Fibroblast of lung (primary cell): ENCODE measurements at regions not wholly inside any gene's neighbourhood (a gene's known extent, or its start where the extent isn't known, plus 50 kb on each side); places are given as distances from the start of the nearest gene placed in this dataset.

ENCODE experiments used
- DNase-seq, 2 donors: peaks; one replicate each; pipeline versions ENCODE4 v3.0.0 to v3.0.0-alpha.2; 2010; ENCODE audit warnings: low read depth in 2 of 2
- H2AFZ ChIP-seq: 2 replicates; pipeline ENCODE4 v1.5.1; 2012; ENCODE audit warnings: low read length, control low read depth, inconsistent platforms
- H3K27ac ChIP-seq: 2 replicates; pipeline ENCODE4 v1.5.1; 2011; ENCODE audit warnings: low read length, control low read depth; ENCODE audit not compliant: insufficient read depth
- H3K27me3 ChIP-seq: 2 replicates; pipeline ENCODE4 v1.5.1; 2011; ENCODE audit warnings: mild to moderate bottlenecking, low read length; ENCODE audit not compliant: control insufficient read depth, insufficient read depth
- H3K36me3 ChIP-seq: 2 replicates; pipeline ENCODE4 v1.5.1; 2011; ENCODE audit warnings: low read length; ENCODE audit not compliant: control insufficient read depth, insufficient read depth
- H3K4me1 ChIP-seq: 2 replicates; pipeline ENCODE4 v1.5.1; 2011; ENCODE audit warnings: low read length; ENCODE audit not compliant: control insufficient read depth, insufficient read depth; ENCODE audit errors: extremely low read depth
- H3K4me2 ChIP-seq: 2 replicates; pipeline ENCODE4 v1.5.1; 2011; ENCODE audit warnings: low read length, control low read depth; ENCODE audit not compliant: insufficient read depth; ENCODE audit errors: extremely low read depth
- H3K4me3 ChIP-seq, 4 experiments: fragments of 200-600 bp in 1 of 4; sonication (generic) in 1 of 4; replicated peaks in 1 of 4; 2 replicates each; pipeline ENCODE4 v1.5.1; 2011 to 2016; ENCODE audit warnings: low read length in 4 of 4, low read depth in 3 of 4, mild to moderate bottlenecking in 3 of 4, control low read depth in 2 of 4, inconsistent platforms in 1 of 4, mixed read lengths in 1 of 4; ENCODE audit not compliant: insufficient read depth in 1 of 4; ENCODE audit errors: control extremely low read depth in 1 of 4
- H3K79me2 ChIP-seq: 2 replicates; pipeline ENCODE4 v1.5.1; 2012; ENCODE audit warnings: mild to moderate bottlenecking, low read length, inconsistent platforms; ENCODE audit not compliant: control insufficient read depth, insufficient read depth
- H3K9ac ChIP-seq: 2 replicates; pipeline ENCODE4 v1.5.1; 2011; ENCODE audit warnings: mild to moderate bottlenecking, low read length, control low read depth; ENCODE audit not compliant: insufficient read depth
- H3K9me3 ChIP-seq: 2 replicates; pipeline ENCODE4 v1.5.1; 2012; ENCODE audit warnings: low read depth, low read length; ENCODE audit not compliant: control insufficient read depth, insufficient read depth
- H4K20me1 ChIP-seq: 2 replicates; pipeline ENCODE4 v1.5.1; 2011; ENCODE audit warnings: low read length; ENCODE audit not compliant: control insufficient read depth, insufficient read depth; ENCODE audit errors: extremely low read depth
- EZH2 ChIP-seq: IDR thresholded peaks from 2 replicates; pipeline ENCODE4 v1.5.1; 2012; ENCODE audit warnings: low read length, control low read depth, mild to moderate bottlenecking; ENCODE audit errors: missing control alignments
- TF ChIP-seq, protein P1 (sequence below), 2 donors: IDR thresholded peaks in 1 of 2; conservative IDR thresholded peaks in 1 of 2; 1 replicate in 1 of 2; 2 replicates in 1 of 2; pipeline ENCODE4 v1.5.1; 2011 to 2012; ENCODE audit warnings: low read length in 2 of 2, control low read depth in 1 of 2, inconsistent platforms in 1 of 2, low read depth in 1 of 2, mild to moderate bottlenecking in 1 of 2

DNA sequence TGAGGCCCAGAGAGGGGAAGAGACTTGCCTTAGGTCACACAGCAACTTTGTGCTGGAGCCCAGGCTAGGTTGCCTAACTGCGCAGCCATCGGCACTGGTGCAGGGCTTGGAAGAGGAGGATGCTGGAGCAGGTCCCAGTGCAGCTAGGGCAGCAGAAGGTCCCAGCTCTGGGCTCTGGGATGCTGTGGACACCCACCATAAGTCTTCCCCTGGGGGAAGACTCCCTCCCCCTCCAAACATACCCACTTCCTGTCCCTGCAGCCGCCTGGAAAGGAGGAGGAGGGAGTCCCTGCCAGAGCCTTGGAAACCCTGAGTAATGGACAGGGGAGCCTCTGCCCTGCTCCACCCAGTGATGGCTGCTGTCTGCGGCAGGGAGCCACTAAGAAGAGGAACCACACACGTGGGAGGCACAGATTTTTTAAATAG is 93.6 kb downstream of the NCR2 start:
- peak; percentile 62 for TF ChIP-seq EZH2
- TF ChIP-seq, protein P1, sequence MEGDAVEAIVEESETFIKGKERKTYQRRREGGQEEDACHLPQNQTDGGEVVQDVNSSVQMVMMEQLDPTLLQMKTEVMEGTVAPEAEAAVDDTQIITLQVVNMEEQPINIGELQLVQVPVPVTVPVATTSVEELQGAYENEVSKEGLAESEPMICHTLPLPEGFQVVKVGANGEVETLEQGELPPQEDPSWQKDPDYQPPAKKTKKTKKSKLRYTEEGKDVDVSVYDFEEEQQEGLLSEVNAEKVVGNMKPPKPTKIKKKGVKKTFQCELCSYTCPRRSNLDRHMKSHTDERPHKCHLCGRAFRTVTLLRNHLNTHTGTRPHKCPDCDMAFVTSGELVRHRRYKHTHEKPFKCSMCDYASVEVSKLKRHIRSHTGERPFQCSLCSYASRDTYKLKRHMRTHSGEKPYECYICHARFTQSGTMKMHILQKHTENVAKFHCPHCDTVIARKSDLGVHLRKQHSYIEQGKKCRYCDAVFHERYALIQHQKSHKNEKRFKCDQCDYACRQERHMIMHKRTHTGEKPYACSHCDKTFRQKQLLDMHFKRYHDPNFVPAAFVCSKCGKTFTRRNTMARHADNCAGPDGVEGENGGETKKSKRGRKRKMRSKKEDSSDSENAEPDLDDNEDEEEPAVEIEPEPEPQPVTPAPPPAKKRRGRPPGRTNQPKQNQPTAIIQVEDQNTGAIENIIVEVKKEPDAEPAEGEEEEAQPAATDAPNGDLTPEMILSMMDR (conservative IDR thresholded peaks at IDR 0.05 in 1 of 2, IDR thresholded peaks at IDR 0.05 in 1 of 2; ENCODE audit: low read depth in 1 of 2, low read length in 2 of 2), result no peak
- Histone ChIP-seq H3K4me2 (no peak overlapping the region), H4K20me1 (no peaks in the 10 kb centered on the region), H3K36me3 (no peaks in the 10 kb centered on the region), H3K27ac (no peak overlapping the region), H3K9me3 (no peaks in the 10 kb centered on the region), H3K79me2 (no peaks in the 10 kb centered on the region), H3K27me3 (peaks cover 18% of the 10 kb centered on the region), H3K4me3 (no peak overlapping the region), H3K4me1 (no peaks in the 10 kb centered on the region), H3K9ac (no peak overlapping the region), H2AFZ (no peak overlapping the region)
- DNase-seq, result peak; percentile 16 to 77

DNA sequence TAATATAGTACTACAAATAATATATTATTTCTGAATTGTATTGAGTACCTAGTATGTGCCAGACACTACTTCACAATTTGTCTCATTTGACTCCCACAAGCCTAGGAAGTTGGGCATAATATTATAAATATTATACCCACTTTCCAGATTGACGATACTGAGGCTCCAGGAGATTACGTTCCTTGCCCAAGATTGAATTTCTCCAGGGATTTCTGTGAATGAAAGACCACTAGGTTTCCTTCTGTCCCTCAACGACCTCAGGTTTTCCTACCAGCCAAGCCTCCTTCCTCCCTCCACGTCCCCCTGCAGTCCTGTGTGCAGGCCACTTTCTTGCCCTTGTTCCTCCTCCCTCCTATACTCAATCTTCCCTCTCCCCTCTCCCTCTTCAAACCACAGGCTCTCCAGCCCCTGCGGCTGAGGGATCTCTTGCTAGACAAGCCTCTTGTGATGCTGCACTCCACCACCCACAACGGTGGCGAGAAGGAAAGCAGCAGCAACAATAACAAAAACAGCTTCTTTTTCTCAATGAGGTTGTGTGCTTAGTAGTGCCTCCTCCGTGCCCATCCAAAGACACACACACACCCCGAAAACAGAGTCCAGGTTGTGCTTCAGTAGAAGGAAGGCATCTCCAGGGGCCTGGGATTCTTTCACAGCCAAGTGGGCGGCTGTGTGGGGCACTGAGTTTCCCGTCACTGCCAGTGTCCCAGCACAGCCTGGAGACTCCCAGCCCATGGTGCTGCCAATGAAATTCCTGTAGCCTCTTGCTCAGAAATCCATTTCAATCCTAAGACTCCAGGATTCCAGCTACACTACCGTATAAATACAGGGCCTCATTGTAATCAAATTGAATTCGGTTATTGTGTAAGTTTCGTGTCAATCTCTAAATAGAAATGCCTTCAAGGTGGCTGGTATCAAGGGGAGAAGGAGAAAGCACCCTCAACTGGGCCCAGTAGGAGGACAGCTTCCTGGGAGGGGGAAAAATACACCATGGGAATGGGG is 94.4 kb downstream of the NCR2 start:
- Histone ChIP-seq H3K27me3 (peaks cover 18% of the 10 kb centered on the region), H3K27ac (no peak overlapping the region), H3K4me2 (no peak overlapping the region), H3K4me3 (no peak overlapping the region), H3K4me1 (no peaks in the 10 kb centered on the region), H3K9me3 (no peaks in the 10 kb centered on the region), H4K20me1 (no peaks in the 10 kb centered on the region), H2AFZ (no peak overlapping the region), H3K79me2 (no peaks in the 10 kb centered on the region), H3K9ac (no peak overlapping the region), H3K36me3 (no peaks in the 10 kb centered on the region)
- TF ChIP-seq, protein P1 (conservative IDR thresholded peaks at IDR 0.05 in 1 of 2, IDR thresholded peaks at IDR 0.05 in 1 of 2; ENCODE audit: low read depth in 1 of 2, low read length in 2 of 2), result no peak
- no peak for TF ChIP-seq EZH2
- DNase-seq, result peak in 1 of 2 donors; percentile 20

DNA sequence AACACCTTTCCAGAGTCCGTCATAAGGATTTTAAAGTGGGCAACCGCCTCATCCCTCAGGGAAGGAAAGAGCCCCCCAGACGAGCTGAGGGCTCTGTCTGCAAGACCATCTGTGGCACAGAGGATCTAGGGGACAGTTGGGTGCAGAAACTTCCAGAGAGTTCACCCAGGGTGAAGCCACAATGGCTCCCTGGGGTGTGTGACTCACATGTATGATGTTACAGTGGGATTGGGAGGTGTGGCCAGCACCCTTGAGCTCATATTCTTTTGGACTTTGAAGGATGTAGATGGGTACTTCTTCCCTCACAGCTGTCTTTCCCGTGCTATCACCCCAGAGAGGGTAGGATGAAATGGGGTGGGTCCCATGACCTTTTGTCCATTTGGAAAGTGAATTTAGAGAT is 95.5 kb downstream of the NCR2 start:
- Histone ChIP-seq H3K36me3 (no peaks in the 10 kb centered on the region), H3K27ac (no peak overlapping the region), H4K20me1 (no peaks in the 10 kb centered on the region), H3K27me3 (peaks cover 15% of the 10 kb centered on the region), H3K4me2 (no peak overlapping the region), H2AFZ (no peak overlapping the region), H3K4me3 (no peak overlapping the region), H3K4me1 (no peaks in the 10 kb centered on the region), H3K9ac (no peak overlapping the region), H3K79me2 (no peaks in the 10 kb centered on the region), H3K9me3 (no peaks in the 10 kb centered on the region)
- no peak for TF ChIP-seq EZH2
- TF ChIP-seq, protein P1 (conservative IDR thresholded peaks at IDR 0.05 in 1 of 2, IDR thresholded peaks at IDR 0.05 in 1 of 2; ENCODE audit: low read depth in 1 of 2, low read length in 2 of 2), result no peak
- DNase-seq, result peak; percentile 72 to 78
